H1 (cell line): ENCODE measurements at regions not wholly inside any gene's neighbourhood (a gene's known extent, or its start where the extent isn't known, plus 50 kb on each side); places are given as distances from the start of the nearest gene placed in this dataset.

Experiments
- CTCF ChIA-PET: fragments of 300-600 bp; sonication (Branson Sonifier 250); formaldehyde crosslinking; loops from one replicate; lab custom pipeline; 2021; ENCODE audit not compliant: partially characterized antibody; lab: Charles Lee
- POLR2A ChIA-PET: fragments of 300-600 bp; sonication (Branson Sonifier 250); formaldehyde crosslinking; loops from one replicate; lab custom pipeline; 2021; ENCODE audit warnings: inconsistent platforms; ENCODE audit not compliant: partially characterized antibody; lab: Charles Lee
- DNase-seq, 2 experiments: peaks; one replicate each; pipeline versions ENCODE4 v3.0.0 to v3.0.0-alpha.2; 2010 to 2022; ENCODE audit warnings: low spot score in 2 of 2, low read depth in 1 of 2, mixed read lengths in 1 of 2
- FAIRE-seq: peaks from 2 replicates; lab custom pipeline; 2011; peaks lifted over from hg19 to GRCh38; lab: Jason Lieb, UNC
- H2AFZ ChIP-seq: 2 replicates; pipeline ENCODE4 v1.8.1; 2012; ENCODE audit warnings: low read length, inconsistent platforms
- H2AK5ac ChIP-seq: 2 replicates; pipeline ENCODE4 v1.6.1; 2013; ENCODE audit warnings: low read depth, low read length
- H2BK120ac ChIP-seq: replicated peaks from 2 replicates; pipeline ENCODE3; 2013; ENCODE audit warnings: low read depth, low read length, inconsistent platforms
- H2BK12ac ChIP-seq: 2 replicates; pipeline ENCODE4 v1.6.1; 2013; ENCODE audit warnings: low read depth, low read length
- H2BK15ac ChIP-seq: 2 replicates; pipeline ENCODE4 v1.6.1; 2013; ENCODE audit warnings: low read length
- H2BK20ac ChIP-seq: 2 replicates; pipeline ENCODE4 v1.6.1; 2013; ENCODE audit warnings: low read length
- H2BK5ac ChIP-seq: 2 replicates; pipeline ENCODE4 v1.6.1; 2013; ENCODE audit warnings: low read depth, low read length
- H3K14ac ChIP-seq: 2 replicates; pipeline ENCODE4 v1.6.1; 2013; ENCODE audit warnings: inconsistent platforms; ENCODE audit not compliant: insufficient read length
- H3K18ac ChIP-seq: 2 replicates; pipeline ENCODE4 v1.6.1; 2013; ENCODE audit warnings: low read length; ENCODE audit errors: extremely low read depth
- H3K23ac ChIP-seq: 2 replicates; pipeline ENCODE4 v1.6.1; 2013; ENCODE audit warnings: inconsistent platforms; ENCODE audit not compliant: insufficient read length
- H3K23me2 ChIP-seq: 2 replicates; pipeline ENCODE4 v1.6.1; 2013; ENCODE audit warnings: low read depth, low read length
- H3K27ac ChIP-seq: 2 replicates; pipeline ENCODE4 v1.6.1; 2011; ENCODE audit warnings: low read depth, low read length, inconsistent platforms
- H3K27me3 ChIP-seq, 4 experiments: replicated peaks in 1 of 4; 1 replicate in 1 of 4; 2 replicates in 3 of 4; pipeline versions ENCODE4 v1.6.1 to v1.8.1; 2011 to 2013; ENCODE audit warnings: low read length in 3 of 4, mild to moderate bottlenecking in 3 of 4, inconsistent platforms in 2 of 4, mixed read lengths in 2 of 4, moderate library complexity in 1 of 4; ENCODE audit not compliant: control insufficient read depth in 3 of 4, insufficient read depth in 3 of 4; ENCODE audit errors: extremely low read depth in 1 of 4
- H3K36me3 ChIP-seq, 4 experiments: 2 replicates each; pipeline versions ENCODE4 v1.6.1 to v1.8.1; 2011 to 2013; ENCODE audit warnings: mild to moderate bottlenecking in 4 of 4, low read length in 3 of 4, moderate library complexity in 2 of 4, control low read depth in 1 of 4, inconsistent platforms in 1 of 4; ENCODE audit not compliant: insufficient read depth in 4 of 4, control insufficient read depth in 2 of 4
- H3K4ac ChIP-seq: replicated peaks from 2 replicates; pipeline ENCODE3; 2013; ENCODE audit warnings: low read length, low read depth, mixed read lengths, inconsistent platforms; ENCODE audit not compliant: insufficient read length
- H3K4me1 ChIP-seq, 4 experiments: replicated peaks in 1 of 4; 1 replicate in 1 of 4; 2 replicates in 3 of 4; pipeline versions ENCODE4 v1.6.1 to v1.8.1; 2011 to 2013; ENCODE audit warnings: low read length in 3 of 4, inconsistent platforms in 2 of 4, mixed read lengths in 1 of 4; ENCODE audit not compliant: insufficient read depth in 4 of 4, control insufficient read depth in 3 of 4
- H3K4me2 ChIP-seq, 2 experiments: 2 replicates each; pipeline versions ENCODE4 v1.6.1 to v1.8.1; 2011 to 2013; ENCODE audit warnings: low read depth in 2 of 2, low read length in 2 of 2, control low read depth in 1 of 2, inconsistent platforms in 1 of 2, mild to moderate bottlenecking in 1 of 2; ENCODE audit not compliant: insufficient read depth in 1 of 2
- H3K4me3 ChIP-seq, 4 experiments: fragments of 200-600, 300-600 bp in 1 of 4; sonication (generic), shearing (Covaris generic), sonication (Bioruptor Twin) in 1 of 4; 2 replicates each; pipeline versions ENCODE4 v1.5.1 to v1.8.1; 2011 to 2016; ENCODE audit warnings: low read length in 4 of 4, low read depth in 3 of 4, control low read depth in 2 of 4, inconsistent platforms in 2 of 4, mild to moderate bottlenecking in 2 of 4, mixed read lengths in 1 of 4, moderate library complexity in 1 of 4; ENCODE audit not compliant: insufficient read depth in 2 of 4; ENCODE audit errors: extremely low read depth in 1 of 4
- H3K56ac ChIP-seq: replicated peaks from 2 replicates; pipeline ENCODE3; 2013; ENCODE audit warnings: low read depth, mild to moderate bottlenecking, mixed read lengths, low read length, inconsistent platforms; ENCODE audit not compliant: insufficient read length
- H3K79me1 ChIP-seq: 2 replicates; pipeline ENCODE4 v1.6.1; 2013; ENCODE audit warnings: low read depth, low read length, control low read depth
- H3K79me2 ChIP-seq, 2 experiments: 2 replicates each; pipeline versions ENCODE4 v1.6.1 to v1.8.1; 2012 to 2013; ENCODE audit warnings: low read length in 2 of 2, mild to moderate bottlenecking in 2 of 2, inconsistent platforms in 1 of 2; ENCODE audit not compliant: insufficient read depth in 2 of 2, control insufficient read depth in 1 of 2
- H3K9ac ChIP-seq, 4 experiments: replicated peaks in 1 of 4; 1 replicate in 1 of 4; 2 replicates in 3 of 4; pipeline versions ENCODE4 v1.6.1 to v1.8.1; 2011 to 2013; ENCODE audit warnings: low read depth in 3 of 4, low read length in 3 of 4, control low read depth in 2 of 4, mild to moderate bottlenecking in 2 of 4, moderate library complexity in 2 of 4, inconsistent platforms in 1 of 4; ENCODE audit errors: extremely low read depth in 1 of 4
- H3K9me3 ChIP-seq, 2 experiments: 2 replicates each; pipeline versions ENCODE4 v1.6.1 to v1.8.1; 2012 to 2013; ENCODE audit warnings: mild to moderate bottlenecking in 2 of 2, moderate library complexity in 2 of 2, control low read depth in 1 of 2, inconsistent platforms in 1 of 2, low read depth in 1 of 2, low read length in 1 of 2, mixed read lengths in 1 of 2; ENCODE audit not compliant: insufficient read depth in 2 of 2
- H4K20me1 ChIP-seq, 2 experiments: replicated peaks in 1 of 2; 2 replicates each; pipeline versions ENCODE3 to v1.8.1; 2011 to 2013; ENCODE audit warnings: inconsistent platforms in 2 of 2, low read length in 2 of 2, mild to moderate bottlenecking in 1 of 2; ENCODE audit not compliant: insufficient read depth in 2 of 2, control insufficient read depth in 1 of 2
- H4K5ac ChIP-seq: 2 replicates; pipeline ENCODE4 v1.6.1; 2013; ENCODE audit warnings: low read length, low read depth, mixed read lengths, inconsistent platforms; ENCODE audit not compliant: insufficient read length
- H4K8ac ChIP-seq: 2 replicates; pipeline ENCODE4 v1.8.0; 2013; ENCODE audit warnings: mild to moderate bottlenecking, moderate library complexity, low read length, inconsistent platforms; ENCODE audit not compliant: insufficient read depth; ENCODE audit errors: extremely low read depth
- H4K91ac ChIP-seq: replicated peaks from 2 replicates; pipeline ENCODE3; 2013; ENCODE audit warnings: low read length, mixed read lengths, inconsistent platforms; ENCODE audit not compliant: insufficient read length
- BCL11A ChIP-seq, 2 experiments: IDR thresholded peaks; one replicate each; pipeline ENCODE4 v1.6.1; 2011; ENCODE audit warnings: low read depth in 2 of 2, low read length in 2 of 2, mild to moderate bottlenecking in 2 of 2
- HDAC2 ChIP-seq, 2 experiments: fragments of 300-600 bp in 1 of 2; sonication (generic) in 1 of 2; IDR thresholded peaks; 2 replicates each; pipeline ENCODE4 v1.6.1; 2011 to 2012; ENCODE audit warnings: low read depth in 2 of 2, low read length in 2 of 2, mild to moderate bottlenecking in 2 of 2, moderate library complexity in 2 of 2, borderline replicate concordance in 1 of 2, inconsistent platforms in 1 of 2
- NANOG ChIP-seq: IDR thresholded peaks from 2 replicates; pipeline ENCODE4 v1.6.1; 2011; ENCODE audit warnings: low read length, low read depth, mild to moderate bottlenecking, inconsistent platforms; ENCODE audit not compliant: insufficient read depth, poor library complexity, severe bottlenecking
- NRF1 ChIP-seq: IDR thresholded peaks from 2 replicates; pipeline ENCODE4 v1.6.1; 2011; ENCODE audit warnings: mild to moderate bottlenecking, low read depth, low read length, improper control_type of control experiment
- POU5F1 ChIP-seq: IDR thresholded peaks from 2 replicates; pipeline ENCODE4 v1.6.1; 2011; ENCODE audit warnings: low read depth, mild to moderate bottlenecking, low read length, moderate library complexity
- RNF2 ChIP-seq: fragments of 200-900, 300-1000 bp; sonication (generic); IDR thresholded peaks from 2 replicates; pipeline ENCODE4 v1.7.1; 2016; ENCODE audit warnings: borderline replicate concordance, low read depth, mild to moderate bottlenecking, antibody characterized with exemption, low read length; ENCODE audit not compliant: poor library complexity, severe bottlenecking; ENCODE audit errors: missing control alignments
- SIRT6 ChIP-seq: IDR thresholded peaks from one replicate; pipeline ENCODE4 v1.7.1; 2012; ENCODE audit warnings: low read length, inconsistent platforms
- SP2 ChIP-seq: IDR thresholded peaks from 2 replicates; pipeline ENCODE4 v1.6.1; 2012; ENCODE audit warnings: mild to moderate bottlenecking, low read length, inconsistent platforms
- TAF1 ChIP-seq: IDR thresholded peaks from 2 replicates; pipeline ENCODE4 v1.6.1; 2011; ENCODE audit warnings: mild to moderate bottlenecking, low read depth, low read length
- TEAD4 ChIP-seq: IDR thresholded peaks from 2 replicates; pipeline ENCODE4 v1.6.1; 2012; ENCODE audit warnings: low read depth, low read length, inconsistent platforms, mixed read lengths
- ZNF274 ChIP-seq: IDR thresholded peaks from 2 replicates; pipeline ENCODE4 v1.7.0; 2012; ENCODE audit warnings: low read length, borderline replicate concordance; ENCODE audit errors: extremely low read depth
- WGBS, 2 experiments: shearing (Covaris generic) in 1 of 2; methylation state at CpG; one replicate each; pipeline versions ENCODE4 v1.1.6 to v1.1.7; 2013 to 2015; ENCODE audit warnings: low lambda C conversion rate in 2 of 2, mixed read lengths in 2 of 2, inconsistent platforms in 1 of 2, low coverage in 1 of 2, missing lambda C conversion rate in 1 of 2; ENCODE audit not compliant: insufficient replicate concordance in 2 of 2, insufficient coverage in 1 of 2, insufficient read length in 1 of 2; ENCODE audit errors: extremely low coverage in 1 of 2, missing lambda C conversion rate in 1 of 2; 5-methylcytosine and 5-hydroxymethylcytosine counted together
- TF ChIP-seq, protein P1 (sequence below): IDR thresholded peaks from 2 replicates; pipeline ENCODE4 v1.6.1; 2012; ENCODE audit warnings: inconsistent platforms

- Histone ChIP-seq H3K56ac (no peak overlapping the region), H3K4me3 (no peak overlapping the region), H4K20me1 (no peaks in the 10 kb centered on the region), H3K79me1 (no peaks in the 10 kb centered on the region), H3K36me3 (no peaks in the 10 kb centered on the region), H2AFZ (no peak overlapping the region), H3K4ac (no peak overlapping the region), H2AK5ac (no peak overlapping the region; the same call in 1 of the 2 replicates), H3K4me1 (peaks cover 0 to 7% (median 4%) of the 10 kb centered on the region in 4 experiments; a peak in 6 of 7 replicates), H2BK12ac (no peak overlapping the region), H2BK120ac (no peak overlapping the region), H3K23ac (no peak overlapping the region), H4K91ac (no peak overlapping the region), H4K5ac (no peak overlapping the region), H4K8ac (no peak overlapping the region), H3K4me2 (no peak overlapping the region), H3K79me2 (no peaks in the 10 kb centered on the region), H3K18ac (no peak overlapping the region), H3K23me2 (no peaks in the 10 kb centered on the region), H2BK15ac (no peak overlapping the region), H3K9ac (no peak overlapping the region), H3K27me3 (no peaks in the 10 kb centered on the region), H3K14ac (no peak overlapping the region), H2BK20ac (no peak overlapping the region), H3K27ac (no peak overlapping the region), H2BK5ac (no peak overlapping the region), H3K9me3 (no peaks in the 10 kb centered on the region)
- WGBS, 2 experiments: 87% methylated on average over 19 of the region's 19 CpGs; no CpG with 5 or more reads in 1 of the 2 experiments
- POLR2A ChIA-PET: no interaction called here
- DNase-seq (no peak), FAIRE-seq (no peak)
- CTCF ChIA-PET: interaction anchor here (0.6 to 2.8 kb wide), 9 partner anchors 12 to 268 kb away, joined by 3 to 13 read pairs (median 3); no protein-coding TSS in a partner anchor
- TF ChIP-seq BCL11A (IDR thresholded peaks at IDR 0.05; ENCODE audit: low read depth in 2 of 2, low read length in 2 of 2) (no peak), ZNF274 (no peak), NANOG (no peak), TEAD4 (no peak), SP2 (no peak), POU5F1 (no peak), TAF1 (no peak), RNF2 (no peak), SIRT6 (no peak), NRF1 (no peak), HDAC2 (IDR thresholded peaks at IDR 0.05; ENCODE audit: borderline replicate concordance in 1 of 2, low read depth in 2 of 2, low read length in 2 of 2) (no peak)
- TF ChIP-seq, protein P1, sequence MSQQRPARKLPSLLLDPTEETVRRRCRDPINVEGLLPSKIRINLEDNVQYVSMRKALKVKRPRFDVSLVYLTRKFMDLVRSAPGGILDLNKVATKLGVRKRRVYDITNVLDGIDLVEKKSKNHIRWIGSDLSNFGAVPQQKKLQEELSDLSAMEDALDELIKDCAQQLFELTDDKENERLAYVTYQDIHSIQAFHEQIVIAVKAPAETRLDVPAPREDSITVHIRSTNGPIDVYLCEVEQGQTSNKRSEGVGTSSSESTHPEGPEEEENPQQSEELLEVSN: no peak
Observed at GRCh38 chr5:167952278-167952995, 339.0 kb upstream of the WWC1 start.
